Ovary (tissue), 3 donors: ENCODE measurements at regions not wholly inside any gene's neighbourhood (a gene's known extent, or its start where the extent isn't known, plus 50 kb on each side); places are given as distances from the start of the nearest gene placed in this dataset.

Experiments
- CTCF ChIP-seq, 3 donors: fragments of 450-650 bp in 2 of 3; fragments of 200-600 bp in 1 of 3; IDR thresholded peaks; one replicate each; pipeline versions ENCODE4 v1.5.1 to v1.8.0; 2016 to 2022; ENCODE audit warnings: antibody characterized with exemption in 3 of 3, mild to moderate bottlenecking in 1 of 3
- EP300 ChIP-seq: sonication (generic); formaldehyde crosslinking; IDR thresholded peaks from one replicate; pipeline ENCODE4 v1.6.1; 2017; ENCODE audit warnings: antibody characterized with exemption
- donor health status: DM: no; HTN: no; CAD: no.

- TF ChIP-seq CTCF (IDR thresholded peaks at IDR 0.05) = no peak
- no peak for TF ChIP-seq EP300
Observed at GRCh38 chr1:80248886-80249285, 1242.4 kb upstream of the ADGRL4 start.
